WI38 (cell line): ENCODE measurements at regions not wholly inside any gene's neighbourhood (a gene's known extent, or its start where the extent isn't known, plus 50 kb on each side); places are given as distances from the start of the nearest gene placed in this dataset.

Experiments used
- H3K4me3 ChIP-seq: 2 replicates; pipeline ENCODE4 v1.5.1; 2011; ENCODE audit warnings: low read depth, mild to moderate bottlenecking, control low read depth, low read length
- CTCF ChIP-seq: IDR thresholded peaks from 2 replicates; pipeline ENCODE4 v1.5.1; 2012; ENCODE audit warnings: low read depth, mild to moderate bottlenecking, control low read depth, low read length

GRCh38 chr6:90795078-90795477, 208.2 kb upstream of the MAP3K7 start:
- TF ChIP-seq CTCF: no peak
- no peak overlapping the region for H3K4me3 ChIP-seq

- TF ChIP-seq CTCF: no peak
- no peak overlapping the region for H3K4me3 ChIP-seq
Observed at GRCh38 chr6:90793771-90794170, 206.9 kb upstream of the MAP3K7 start.

- no peak overlapping the region for H3K4me3 ChIP-seq
- TF ChIP-seq CTCF: no peak
Observed at GRCh38 chr6:90790696-90791095, 203.8 kb upstream of the MAP3K7 start.

- H3K4me3 ChIP-seq: no peak overlapping the region
- TF ChIP-seq CTCF: no peak
Observed at GRCh38 chr6:90790058-90790457, 203.2 kb upstream of the MAP3K7 start.

GRCh38 chr6:90788781-90789180, 201.9 kb upstream of the MAP3K7 start:
- TF ChIP-seq CTCF: no peak
- no peak overlapping the region for H3K4me3 ChIP-seq

- no peak overlapping the region for H3K4me3 ChIP-seq
- TF ChIP-seq CTCF: no peak
Observed at GRCh38 chr6:90787446-90787845, 200.6 kb upstream of the MAP3K7 start.

- TF ChIP-seq CTCF: no peak
- no peak overlapping the region for H3K4me3 ChIP-seq
Observed at GRCh38 chr6:90780778-90781177, 193.9 kb upstream of the MAP3K7 start.
